22Rv1 (cell line): ENCODE measurements at regions not wholly inside any gene's neighbourhood (a gene's known extent, or its start where the extent isn't known, plus 50 kb on each side); places are given as distances from the start of the nearest gene placed in this dataset.

Source experiments
- ZFX ChIP-seq: fragments of 450-650 bp; IDR thresholded peaks from 2 replicates; pipeline ENCODE4 v1.6.1; 2017; ENCODE audit warnings: antibody characterized with exemption, borderline replicate concordance
- TF ChIP-seq, protein P1 (sequence below): fragments of 450-650 bp; IDR thresholded peaks from 2 replicates; pipeline ENCODE4 v1.5.1; 2017; ENCODE audit warnings: mild to moderate bottlenecking

DNA sequence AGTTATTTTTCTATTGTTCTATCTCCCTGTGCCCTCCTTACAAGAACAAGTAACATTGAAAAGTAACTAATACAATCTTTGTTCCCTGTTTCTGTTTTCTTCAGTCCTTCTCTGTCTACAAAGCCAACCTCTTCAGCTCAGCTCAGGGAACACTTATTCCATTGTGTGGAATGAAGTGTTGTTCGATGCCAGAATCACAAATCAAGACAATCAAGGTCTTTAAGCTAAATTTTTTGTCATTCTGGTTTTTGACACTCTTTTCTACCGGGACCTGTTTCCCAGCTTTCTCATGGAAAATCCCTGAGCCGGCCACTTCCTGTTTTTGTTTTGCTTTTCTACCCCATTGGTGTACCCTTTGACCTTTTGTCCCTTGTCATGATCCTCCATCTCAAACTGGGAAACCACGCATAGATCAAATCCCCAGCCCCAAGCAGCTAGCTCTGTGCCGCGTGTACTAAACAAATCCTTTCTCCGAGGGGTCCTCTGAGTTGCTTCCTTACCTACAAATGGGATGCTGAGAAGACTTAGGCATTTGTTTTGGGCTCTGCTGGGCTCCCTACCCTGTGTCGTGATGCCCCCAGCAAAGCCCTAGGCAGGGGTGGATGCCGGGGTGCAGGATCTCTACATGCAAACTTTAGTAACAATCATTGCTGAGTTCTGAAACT is 141.8 kb downstream of the TOMM20 start:
- TF ChIP-seq, protein P1, sequence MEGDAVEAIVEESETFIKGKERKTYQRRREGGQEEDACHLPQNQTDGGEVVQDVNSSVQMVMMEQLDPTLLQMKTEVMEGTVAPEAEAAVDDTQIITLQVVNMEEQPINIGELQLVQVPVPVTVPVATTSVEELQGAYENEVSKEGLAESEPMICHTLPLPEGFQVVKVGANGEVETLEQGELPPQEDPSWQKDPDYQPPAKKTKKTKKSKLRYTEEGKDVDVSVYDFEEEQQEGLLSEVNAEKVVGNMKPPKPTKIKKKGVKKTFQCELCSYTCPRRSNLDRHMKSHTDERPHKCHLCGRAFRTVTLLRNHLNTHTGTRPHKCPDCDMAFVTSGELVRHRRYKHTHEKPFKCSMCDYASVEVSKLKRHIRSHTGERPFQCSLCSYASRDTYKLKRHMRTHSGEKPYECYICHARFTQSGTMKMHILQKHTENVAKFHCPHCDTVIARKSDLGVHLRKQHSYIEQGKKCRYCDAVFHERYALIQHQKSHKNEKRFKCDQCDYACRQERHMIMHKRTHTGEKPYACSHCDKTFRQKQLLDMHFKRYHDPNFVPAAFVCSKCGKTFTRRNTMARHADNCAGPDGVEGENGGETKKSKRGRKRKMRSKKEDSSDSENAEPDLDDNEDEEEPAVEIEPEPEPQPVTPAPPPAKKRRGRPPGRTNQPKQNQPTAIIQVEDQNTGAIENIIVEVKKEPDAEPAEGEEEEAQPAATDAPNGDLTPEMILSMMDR: no peak
- no peak for TF ChIP-seq ZFX
